ENCODE measurements at regions not wholly inside any gene's neighbourhood (a gene's known extent, or its start where the extent isn't known, plus 50 kb on each side); places are given as distances from the start of the nearest gene placed in this dataset.

GRCh38 chr1:163528710-163529348, 207.1 kb downstream of the NUF2 start:
- TF ChIP-seq MAX (IDR thresholded peaks at IDR 0.05) (no peak), RAD21 (IDR thresholded peaks at IDR 0.05; ENCODE audit: low read depth) (peak; percentile 50), TAF1 (IDR thresholded peaks at IDR 0.05; ENCODE audit: low read depth) (no peak), ZBTB7A (IDR thresholded peaks at IDR 0.05; ENCODE audit: low read depth) (no peak), FOXM1 (IDR thresholded peaks at IDR 0.05; ENCODE audit: borderline replicate concordance, low read depth) (no peak), REST (IDR thresholded peaks at IDR 0.05; ENCODE audit: low read depth) (no peak), YY1 (IDR thresholded peaks at IDR 0.05; ENCODE audit: low read depth) (no peak), EP300 (IDR thresholded peaks at IDR 0.05; ENCODE audit: borderline replicate concordance) (no peak), NFIC (IDR thresholded peaks at IDR 0.05) (no peak), TCF12 (IDR thresholded peaks at IDR 0.05; ENCODE audit: low read depth) (no peak), TEAD4 (IDR thresholded peaks at IDR 0.05) (no peak), USF1 (IDR thresholded peaks at IDR 0.05) (no peak), CEBPB (IDR thresholded peaks at IDR 0.05) (no peak)
